ENCODE measurements at regions not wholly inside any gene's neighbourhood (a gene's known extent, or its start where the extent isn't known, plus 50 kb on each side); places are given as distances from the start of the nearest gene placed in this dataset.

GRCh38 chr6:19245656-19246055 is 591.5 kb upstream of the ID4 start:
- no peak for TF ChIP-seq GATA2 (IDR thresholded peaks at IDR 0.05; ENCODE audit: low read depth, low read length)
- TF ChIP-seq GATA3 (IDR thresholded peaks at IDR 0.05; ENCODE audit: low read depth, low read length) = no peak
